IMR-90 (cell line): ENCODE measurements at regions not wholly inside any gene's neighbourhood (a gene's known extent, or its start where the extent isn't known, plus 50 kb on each side); places are given as distances from the start of the nearest gene placed in this dataset.

ENCODE experiments used
- ATAC-seq: fragments of 200-7000 bp; cut with Tn5 transposase; 2 replicates; pipeline ENCODE4 v1.9.1; 2020; ENCODE audit warnings: low read depth, mild to moderate bottlenecking, moderate library complexity
- BruUV-seq: library from RNA; stranded (reverse); fragments of 400-500 nt; replicated peaks from 2 replicates; lab custom pipeline; 2021; lab: Mats Ljungman, UMichigan
- CTCF ChIA-PET: fragments of 300-600 bp; formaldehyde crosslinking; extraction: SDS; loops from one replicate; lab custom pipeline; 2021; ENCODE audit warnings: antibody characterized with exemption; lab: Yijun Ruan, JAX
- POLR2A ChIA-PET: fragments of 300-600 bp; sonication (Branson Sonifier 250); formaldehyde crosslinking; loops from one replicate; lab custom pipeline; 2022; ENCODE audit warnings: antibody characterized with exemption; ENCODE audit not compliant: unreplicated experiment; lab: Charles Lee
- DNase-seq: peaks from one replicate; pipeline ENCODE4 v3.0.0; 2013
- H2AFZ ChIP-seq: replicated peaks from 2 replicates; pipeline ENCODE3; 2013; ENCODE audit warnings: low read length, mild to moderate bottlenecking; ENCODE audit not compliant: poor library complexity
- H2AK5ac ChIP-seq: 2 replicates; pipeline ENCODE4 v1.6.1; 2013; ENCODE audit warnings: low read depth, low read length, inconsistent platforms
- H2AK9ac ChIP-seq: replicated peaks from 2 replicates; pipeline ENCODE3; 2013; ENCODE audit warnings: mild to moderate bottlenecking, low read depth, low read length, moderate library complexity; ENCODE audit not compliant: poor library complexity
- H2BK120ac ChIP-seq: 2 replicates; pipeline ENCODE4 v1.6.1; 2013; ENCODE audit warnings: low read depth, low read length, inconsistent platforms
- H2BK15ac ChIP-seq: 3 replicates; pipeline ENCODE4 v1.6.1; 2013; ENCODE audit warnings: low read depth, low read length, inconsistent platforms
- H2BK20ac ChIP-seq: 2 replicates; pipeline ENCODE4 v1.6.1; 2013; ENCODE audit warnings: low read depth, mild to moderate bottlenecking, inconsistent platforms, low read length, moderate library complexity
- H2BK5ac ChIP-seq: 2 replicates; pipeline ENCODE4 v1.6.1; 2013; ENCODE audit warnings: mild to moderate bottlenecking, low read depth, low read length, inconsistent platforms; ENCODE audit not compliant: poor library complexity, severe bottlenecking
- H3K14ac ChIP-seq: replicated peaks from 2 replicates; pipeline ENCODE4 v1.6.1; 2013; ENCODE audit warnings: low read depth, low read length, inconsistent platforms
- H3K18ac ChIP-seq: 2 replicates; pipeline ENCODE4 v1.6.1; 2013; ENCODE audit warnings: low read depth, low read length, control low read depth
- H3K23ac ChIP-seq: 2 replicates; pipeline ENCODE4 v1.6.1; 2013; ENCODE audit warnings: low read depth, low read length, inconsistent platforms
- H3K27ac ChIP-seq: 2 replicates; pipeline ENCODE4 v1.5.1; 2013; ENCODE audit warnings: mild to moderate bottlenecking, control low read depth, low read length; ENCODE audit not compliant: insufficient read depth
- H3K27me3 ChIP-seq: 2 replicates; pipeline ENCODE4 v1.6.1; 2013; ENCODE audit warnings: low read length; ENCODE audit not compliant: control insufficient read depth, insufficient read depth
- H3K36me3 ChIP-seq: 2 replicates; pipeline ENCODE4 v1.6.1; 2013; ENCODE audit warnings: low read length, mixed read lengths; ENCODE audit not compliant: control insufficient read depth, insufficient read depth
- H3K4ac ChIP-seq: 2 replicates; pipeline ENCODE4 v1.6.1; 2013; ENCODE audit warnings: low read depth, low read length, inconsistent platforms
- H3K4me1 ChIP-seq: 2 replicates; pipeline ENCODE4 v1.6.1; 2013; ENCODE audit warnings: low read length, mixed read lengths; ENCODE audit not compliant: control insufficient read depth, insufficient read depth
- H3K4me2 ChIP-seq: 2 replicates; pipeline ENCODE4 v1.6.1; 2013; ENCODE audit warnings: low read depth, mild to moderate bottlenecking, control low read depth, low read length, moderate library complexity
- H3K4me3 ChIP-seq: 2 replicates; pipeline ENCODE4 v1.5.1; 2013; ENCODE audit warnings: low read depth, mild to moderate bottlenecking, control low read depth, low read length, moderate library complexity; ENCODE audit not compliant: insufficient read depth
- H3K56ac ChIP-seq: 2 replicates; pipeline ENCODE4 v1.6.1; 2013; ENCODE audit warnings: low read length, inconsistent platforms; ENCODE audit not compliant: insufficient read depth; ENCODE audit errors: extremely low read depth
- H3K79me1 ChIP-seq, 2 experiments: 2 replicates each; pipeline ENCODE4 v1.6.1; 2013; ENCODE audit warnings: low read length in 2 of 2, inconsistent platforms in 1 of 2, low read depth in 1 of 2
- H3K9ac ChIP-seq: 2 replicates; pipeline ENCODE4 v1.6.1; 2013; ENCODE audit warnings: low read depth, low read length, control low read depth
- H3K9me1 ChIP-seq: 2 replicates; pipeline ENCODE4 v1.6.1; 2013; ENCODE audit warnings: low read length, inconsistent platforms; ENCODE audit not compliant: insufficient read depth
- H3K9me3 ChIP-seq: 2 replicates; pipeline ENCODE4 v1.6.1; 2013; ENCODE audit warnings: low read length; ENCODE audit not compliant: control insufficient read depth, insufficient read depth
- H4K20me1 ChIP-seq: 2 replicates; pipeline ENCODE4 v1.6.1; 2013; ENCODE audit warnings: low read length, inconsistent platforms; ENCODE audit not compliant: insufficient read depth
- H4K5ac ChIP-seq: 2 replicates; pipeline ENCODE4 v1.6.1; 2013; ENCODE audit warnings: mild to moderate bottlenecking, low read depth, low read length, control low read depth
- H4K8ac ChIP-seq, 2 experiments: 2 replicates each; pipeline ENCODE4 v1.6.1; 2013; ENCODE audit warnings: low read depth in 2 of 2, low read length in 2 of 2, control low read depth in 1 of 2, inconsistent platforms in 1 of 2
- H4K91ac ChIP-seq: 2 replicates; pipeline ENCODE4 v1.6.1; 2013; ENCODE audit warnings: low read depth, low read length, inconsistent platforms; ENCODE audit not compliant: insufficient read depth
- CEBPB ChIP-seq: IDR thresholded peaks from 2 replicates; pipeline ENCODE4 v1.6.1; 2012; ENCODE audit warnings: low read depth, low read length, improper control_type of control experiment
- CHD1 ChIP-seq: IDR thresholded peaks from 2 replicates; pipeline ENCODE4 v1.6.1; 2012; ENCODE audit warnings: low read depth, low read length, improper control_type of control experiment
- CTCF ChIP-seq: conservative IDR thresholded peaks from 2 replicates; pipeline ENCODE4 v1.5.1; 2012; ENCODE audit warnings: mild to moderate bottlenecking, low read depth, low read length, improper control_type of control experiment
- ELK1 ChIP-seq: fragments of 150-350 bp; IDR thresholded peaks from 2 replicates; pipeline ENCODE4 v1.6.1; 2016; ENCODE audit warnings: low read depth, mild to moderate bottlenecking, low read length, moderate library complexity, borderline replicate concordance
- FOS ChIP-seq: fragments of 150-350 bp; IDR thresholded peaks from 2 replicates; pipeline ENCODE4 v1.6.1; 2016; ENCODE audit warnings: low read depth, low read length
- MAFK ChIP-seq: IDR thresholded peaks from 2 replicates; pipeline ENCODE4 v1.6.1; 2012; ENCODE audit warnings: low read depth, low read length, improper control_type of control experiment
- MAZ ChIP-seq: IDR thresholded peaks from 2 replicates; pipeline ENCODE4 v1.6.1; 2012; ENCODE audit warnings: low read depth, mild to moderate bottlenecking, low read length, improper control_type of control experiment, moderate library complexity, borderline replicate concordance
- MXI1 ChIP-seq: IDR thresholded peaks from 2 replicates; pipeline ENCODE4 v1.6.1; 2012; ENCODE audit warnings: low read depth, mild to moderate bottlenecking, low read length, moderate library complexity, borderline replicate concordance
- NFE2L2 ChIP-seq: fragments of 150-350 bp; IDR thresholded peaks from 2 replicates; pipeline ENCODE4 v1.6.1; 2016; ENCODE audit warnings: low read depth, mild to moderate bottlenecking, low read length
- POLR2A ChIP-seq: IDR thresholded peaks from 2 replicates; pipeline ENCODE4 v1.6.1; 2012; ENCODE audit warnings: mild to moderate bottlenecking, low read depth, low read length
- RAD21 ChIP-seq: IDR thresholded peaks from 2 replicates; pipeline ENCODE4 v1.6.1; 2012; ENCODE audit warnings: low read length, improper control_type of control experiment
- RCOR1 ChIP-seq: IDR thresholded peaks from 2 replicates; pipeline ENCODE4 v1.6.1; 2012; ENCODE audit warnings: mild to moderate bottlenecking, low read length, improper control_type of control experiment; ENCODE audit not compliant: insufficient replicate concordance
- SMC3 ChIP-seq: fragments of 150-350 bp; IDR thresholded peaks from 2 replicates; pipeline ENCODE4 v1.6.1; 2016; ENCODE audit warnings: low read depth, mild to moderate bottlenecking, antibody characterized with exemption, low read length, moderate library complexity
- WGBS, 2 experiments: methylation state at CpG; one replicate each; pipeline versions ENCODE4 v1.1.5 to v1.1.7; 2013; ENCODE audit warnings: missing lambda C conversion rate in 2 of 2; ENCODE audit not compliant: insufficient read length in 1 of 2; ENCODE audit errors: extremely low coverage in 2 of 2; 5-methylcytosine and 5-hydroxymethylcytosine counted together
- dilution Hi-C: fragments of 300-500 bp; cut with HindIII; formaldehyde crosslinking; loops from one replicate; pipeline ENCODE4 v1.14.3; 2018; ENCODE audit warnings: low sequenced_read_pairs; ENCODE audit not compliant: unreplicated experiment
- in situ Hi-C: fragments of 300-500 bp; cut with MboI; formaldehyde crosslinking; loops from 3 replicates; pipeline ENCODE4 v1.14.3; 2019; ENCODE audit warnings: low sequenced_read_pairs, inconsistent platforms, mixed read lengths
- intact Hi-C: fragments of 100-400 bp; cut with micrococcal nuclease; formaldehyde crosslinking; loops from 2 replicates; pipeline ENCODE4 v1.10.0; 2022
- TF ChIP-seq, protein P1 (sequence below): fragments of 150-350 bp; IDR thresholded peaks from 2 replicates; pipeline ENCODE4 v1.6.1; 2017; ENCODE audit warnings: mild to moderate bottlenecking, antibody characterized with exemption, low read length, low read depth

GRCh38 chr3:104591776-104592175 lies 774.9 kb upstream of the ALCAM start:
- no peaks in the 10 kb centered on the region for H4K20me1 ChIP-seq
- H4K91ac ChIP-seq = no peak overlapping the region
- H2BK120ac ChIP-seq = no peak overlapping the region
- H2AFZ ChIP-seq = no peak overlapping the region
- no peak overlapping the region for H3K4me2 ChIP-seq
- no peaks in the 10 kb centered on the region for H3K27me3 ChIP-seq
- no peaks in the 10 kb centered on the region for H3K9me3 ChIP-seq
- H4K8ac ChIP-seq = no peak overlapping the region
- H3K9me1 ChIP-seq = no peaks in the 10 kb centered on the region
- H4K5ac ChIP-seq = no peak overlapping the region
- no peak overlapping the region for H3K14ac ChIP-seq
- no peak overlapping the region for H2AK9ac ChIP-seq
- BruUV-seq = no TSS peak
- no peaks in the 10 kb centered on the region for H3K4me1 ChIP-seq
- H3K79me1 ChIP-seq = no peaks in the 10 kb centered on the region
- no peak overlapping the region for H3K27ac ChIP-seq
- no peak overlapping the region for H3K18ac ChIP-seq
- no peak overlapping the region for H3K23ac ChIP-seq
- DNase-seq (no peak), ATAC-seq (no peak)
- H3K4me3 ChIP-seq = no peak overlapping the region
- TF ChIP-seq FOS = no peak
- TF ChIP-seq, protein P1, sequence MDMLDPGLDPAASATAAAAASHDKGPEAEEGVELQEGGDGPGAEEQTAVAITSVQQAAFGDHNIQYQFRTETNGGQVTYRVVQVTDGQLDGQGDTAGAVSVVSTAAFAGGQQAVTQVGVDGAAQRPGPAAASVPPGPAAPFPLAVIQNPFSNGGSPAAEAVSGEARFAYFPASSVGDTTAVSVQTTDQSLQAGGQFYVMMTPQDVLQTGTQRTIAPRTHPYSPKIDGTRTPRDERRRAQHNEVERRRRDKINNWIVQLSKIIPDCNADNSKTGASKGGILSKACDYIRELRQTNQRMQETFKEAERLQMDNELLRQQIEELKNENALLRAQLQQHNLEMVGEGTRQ = no peak
- no peak for TF ChIP-seq MAFK
- no peak for TF ChIP-seq CHD1
- no peak for TF ChIP-seq NFE2L2
- TF ChIP-seq SMC3 = no peak
- TF ChIP-seq POLR2A = no peak
- no peak for TF ChIP-seq CTCF
- no peak for TF ChIP-seq ELK1
- no peak for TF ChIP-seq RCOR1
- TF ChIP-seq CEBPB = no peak
- no peak for TF ChIP-seq MAZ
- no peak for TF ChIP-seq RAD21
- no peak for TF ChIP-seq MXI1
- no peak overlapping the region for H2BK20ac ChIP-seq
- H3K4ac ChIP-seq = no peak overlapping the region
- H3K9ac ChIP-seq = no peak overlapping the region
- no CpG with 5 or more reads among the region's 3 CpGs for WGBS, 2 experiments
- no peak overlapping the region for H2BK15ac ChIP-seq
- CTCF ChIA-PET = no interaction called here
- H2AK5ac ChIP-seq = no peak overlapping the region
- no peak overlapping the region for H2BK5ac ChIP-seq
- POLR2A ChIA-PET = no interaction called here
- H3K36me3 ChIP-seq = no peaks in the 10 kb centered on the region
- in situ Hi-C loops (no loop called here), intact Hi-C loops (no loop called here), dilution Hi-C loops (no loop called here)
- no peak overlapping the region for H3K56ac ChIP-seq
